ENCODE measurements at regions not wholly inside any gene's neighbourhood (a gene's known extent, or its start where the extent isn't known, plus 50 kb on each side); places are given as distances from the start of the nearest gene placed in this dataset.

GRCh38 chr3:56971816-56972215 is 88.6 kb upstream of the SPATA12 start:
- no peaks in the 10 kb centered on the region for H3K9me3 ChIP-seq (ENCODE audit: severe bottlenecking)
- H3K4me3 ChIP-seq (ENCODE audit: low read depth, low read length): no peak overlapping the region
- no peaks in the 10 kb centered on the region for H3K36me3 ChIP-seq
- DNase-seq: no peak
- no peak overlapping the region for H3K27ac ChIP-seq
- H3K27me3 ChIP-seq (ENCODE audit: insufficient read depth, low read depth, severe bottlenecking): no peaks in the 10 kb centered on the region
- TF ChIP-seq CTCF (IDR thresholded peaks at IDR 0.05; ENCODE audit: low read depth, low read length): no peak

GRCh38 chr3:56971261-56971660 is 89.2 kb upstream of the SPATA12 start:
- H3K36me3 ChIP-seq: no peaks in the 10 kb centered on the region
- no peaks in the 10 kb centered on the region for H3K27me3 ChIP-seq (ENCODE audit: insufficient read depth, low read depth, severe bottlenecking)
- no peaks in the 10 kb centered on the region for H3K9me3 ChIP-seq (ENCODE audit: severe bottlenecking)
- no peak for TF ChIP-seq CTCF (IDR thresholded peaks at IDR 0.05; ENCODE audit: low read depth, low read length)
- DNase-seq: no peak
- H3K4me3 ChIP-seq (ENCODE audit: low read depth, low read length): no peak overlapping the region
- H3K27ac ChIP-seq: no peak overlapping the region

- H3K4me3 ChIP-seq (ENCODE audit: low read depth, low read length): no peak overlapping the region
These were observed 90.0 kb upstream of the SPATA12 start for GRCh38 chr3:56970461-56970879.

GRCh38 chr3:56969851-56970250 is 90.6 kb upstream of the SPATA12 start:
- no peaks in the 10 kb centered on the region for H3K27me3 ChIP-seq (ENCODE audit: insufficient read depth, low read depth, severe bottlenecking)
- H3K27ac ChIP-seq: no peak overlapping the region
- no peaks in the 10 kb centered on the region for H3K36me3 ChIP-seq
- no peaks in the 10 kb centered on the region for H3K9me3 ChIP-seq (ENCODE audit: severe bottlenecking)
- H3K4me3 ChIP-seq (ENCODE audit: low read depth, low read length): no peak overlapping the region
- no peak for TF ChIP-seq CTCF (IDR thresholded peaks at IDR 0.05; ENCODE audit: low read depth, low read length)
- DNase-seq: no peak

More at GRCh38 chr3:56970461-56970879, 90.0 kb upstream of the SPATA12 start:
- no peak for DNase-seq
- no peaks in the 10 kb centered on the region for H3K27me3 ChIP-seq (ENCODE audit: insufficient read depth, low read depth, severe bottlenecking)
- no peaks in the 10 kb centered on the region for H3K36me3 ChIP-seq
- H3K9me3 ChIP-seq (ENCODE audit: severe bottlenecking): no peaks in the 10 kb centered on the region
- no peak overlapping the region for H3K27ac ChIP-seq
- TF ChIP-seq CTCF (IDR thresholded peaks at IDR 0.05; ENCODE audit: low read depth, low read length): no peak

GRCh38 chr3:56966509-56966908 is 94.0 kb upstream of the SPATA12 start:
- H3K4me3 ChIP-seq (ENCODE audit: low read depth, low read length): no peak overlapping the region

More at GRCh38 chr3:56966509-56966908, 94.0 kb upstream of the SPATA12 start:
- no peak for DNase-seq
- no peaks in the 10 kb centered on the region for H3K27me3 ChIP-seq (ENCODE audit: insufficient read depth, low read depth, severe bottlenecking)
- peaks cover 3% of the 10 kb centered on the region for H3K9me3 ChIP-seq (ENCODE audit: severe bottlenecking)
- no peak for TF ChIP-seq CTCF (IDR thresholded peaks at IDR 0.05; ENCODE audit: low read depth, low read length)
- no peaks in the 10 kb centered on the region for H3K36me3 ChIP-seq
- H3K27ac ChIP-seq: no peak overlapping the region
